ENCODE measurements at regions not wholly inside any gene's neighbourhood (a gene's known extent, or its start where the extent isn't known, plus 50 kb on each side); places are given as distances from the start of the nearest gene placed in this dataset.

DNA sequence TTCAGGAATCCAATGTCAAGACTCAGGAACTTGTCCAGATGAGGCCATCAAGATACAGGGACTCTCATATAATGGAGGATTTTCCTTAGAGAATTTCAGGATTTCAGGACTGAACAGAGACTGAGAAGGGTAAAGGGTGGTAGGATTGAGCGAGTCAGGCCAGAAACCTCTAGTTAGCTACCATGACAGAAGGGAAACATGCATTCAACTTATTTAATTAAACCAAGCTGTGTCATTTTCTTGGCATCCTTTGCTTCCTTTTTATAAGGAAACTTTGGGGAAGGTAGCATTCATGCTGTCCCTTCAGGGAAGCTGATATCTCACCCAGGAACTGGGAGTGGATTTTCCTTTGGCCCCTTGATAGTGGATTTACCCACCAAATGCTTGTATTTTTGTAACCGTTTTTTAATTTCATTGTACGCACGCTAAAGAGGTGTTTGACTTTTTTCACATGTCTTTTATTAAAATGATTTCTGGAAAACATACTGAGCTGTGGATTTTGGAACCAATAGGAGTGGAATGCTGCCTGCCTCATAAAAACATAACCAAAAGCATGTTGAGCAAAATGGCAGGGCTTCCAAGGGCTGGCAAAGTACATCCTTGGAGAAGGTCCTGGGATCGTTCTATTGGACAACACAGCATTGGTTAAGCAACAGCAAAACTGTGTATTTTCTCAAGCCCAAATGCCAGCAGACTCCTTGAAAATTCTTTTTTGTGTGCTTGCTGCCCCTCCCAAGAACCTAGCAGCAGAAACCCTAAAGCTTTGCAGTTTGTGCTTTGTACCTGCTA, 104.5 kb downstream of the CXCL12 start:
- ChIA-PET CTCF (interaction anchor here (1.5 kb wide), 1 partner anchor 21 kb away, joined by 4 read pairs; no protein-coding TSS in a partner anchor), POLR2A (no interaction called here)
- H3K4me3 ChIP-seq, result no peak overlapping the region
- 44% methylated on average over 5 of the region's 5 CpGs for WGBS (ENCODE audit: missing lambda C conversion rate)
- FAIRE-seq (no peak), ATAC-seq (no peak), DNase-seq (ENCODE audit: low read depth in 1 of 2, low spot score in 1 of 2) (no peak)
- H3K9me3 ChIP-seq, result no peaks in the 10 kb centered on the region
- no peak overlapping the region for H3K4me2 ChIP-seq
- TF ChIP-seq, protein P1, sequence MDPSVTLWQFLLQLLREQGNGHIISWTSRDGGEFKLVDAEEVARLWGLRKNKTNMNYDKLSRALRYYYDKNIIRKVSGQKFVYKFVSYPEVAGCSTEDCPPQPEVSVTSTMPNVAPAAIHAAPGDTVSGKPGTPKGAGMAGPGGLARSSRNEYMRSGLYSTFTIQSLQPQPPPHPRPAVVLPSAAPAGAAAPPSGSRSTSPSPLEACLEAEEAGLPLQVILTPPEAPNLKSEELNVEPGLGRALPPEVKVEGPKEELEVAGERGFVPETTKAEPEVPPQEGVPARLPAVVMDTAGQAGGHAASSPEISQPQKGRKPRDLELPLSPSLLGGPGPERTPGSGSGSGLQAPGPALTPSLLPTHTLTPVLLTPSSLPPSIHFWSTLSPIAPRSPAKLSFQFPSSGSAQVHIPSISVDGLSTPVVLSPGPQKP (IDR thresholded peaks at IDR 0.05; ENCODE audit: low read depth, low read length), result no peak
- TF ChIP-seq JUN (IDR thresholded peaks at IDR 0.05), result no peak
- no peak for TF ChIP-seq USF2 (IDR thresholded peaks at IDR 0.05)
- TF ChIP-seq POLR2A (IDR thresholded peaks at IDR 0.05; ENCODE audit: low read length), result no peak
- TF ChIP-seq, protein P2, sequence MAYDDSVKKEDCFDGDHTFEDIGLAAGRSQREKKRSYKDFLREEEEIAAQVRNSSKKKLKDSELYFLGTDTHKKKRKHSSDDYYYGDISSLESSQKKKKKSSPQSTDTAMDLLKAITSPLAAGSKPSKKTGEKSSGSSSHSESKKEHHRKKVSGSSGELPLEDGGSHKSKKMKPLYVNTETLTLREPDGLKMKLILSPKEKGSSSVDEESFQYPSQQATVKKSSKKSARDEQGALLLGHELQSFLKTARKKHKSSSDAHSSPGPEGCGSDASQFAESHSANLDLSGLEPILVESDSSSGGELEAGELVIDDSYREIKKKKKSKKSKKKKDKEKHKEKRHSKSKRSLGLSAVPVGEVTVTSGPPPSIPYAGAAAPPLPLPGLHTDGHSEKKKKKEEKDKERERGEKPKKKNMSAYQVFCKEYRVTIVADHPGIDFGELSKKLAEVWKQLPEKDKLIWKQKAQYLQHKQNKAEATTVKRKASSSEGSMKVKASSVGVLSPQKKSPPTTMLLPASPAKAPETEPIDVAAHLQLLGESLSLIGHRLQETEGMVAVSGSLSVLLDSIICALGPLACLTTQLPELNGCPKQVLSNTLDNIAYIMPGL (CRISPR knock-in tag; IDR thresholded peaks at IDR 0.05; ENCODE audit: borderline replicate concordance), result no peak
- TF ChIP-seq RARB (CRISPR knock-in tag; IDR thresholded peaks at IDR 0.05), result no peak
- no peak for TF ChIP-seq SREBF2 (IDR thresholded peaks at IDR 0.05)
- TF ChIP-seq JUNB (IDR thresholded peaks at IDR 0.05), result no peak
- TF ChIP-seq, protein P3, sequence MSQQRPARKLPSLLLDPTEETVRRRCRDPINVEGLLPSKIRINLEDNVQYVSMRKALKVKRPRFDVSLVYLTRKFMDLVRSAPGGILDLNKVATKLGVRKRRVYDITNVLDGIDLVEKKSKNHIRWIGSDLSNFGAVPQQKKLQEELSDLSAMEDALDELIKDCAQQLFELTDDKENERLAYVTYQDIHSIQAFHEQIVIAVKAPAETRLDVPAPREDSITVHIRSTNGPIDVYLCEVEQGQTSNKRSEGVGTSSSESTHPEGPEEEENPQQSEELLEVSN (IDR thresholded peaks at IDR 0.05; ENCODE audit: borderline replicate concordance, low read depth), result no peak
- TF ChIP-seq HEYL (CRISPR knock-in tag; IDR thresholded peaks at IDR 0.05), result no peak
- no peak for TF ChIP-seq CBX2 (IDR thresholded peaks at IDR 0.05; ENCODE audit: borderline replicate concordance, low read depth)
- TF ChIP-seq EHF (CRISPR knock-in tag; IDR thresholded peaks at IDR 0.05), result no peak
- TF ChIP-seq MAZ (IDR thresholded peaks at IDR 0.05; ENCODE audit: borderline replicate concordance, low read depth, low read length), result no peak
- TF ChIP-seq PHF8 (IDR thresholded peaks at IDR 0.05; ENCODE audit: borderline replicate concordance, low read depth), result no peak
- no peak for TF ChIP-seq KDM1A (IDR thresholded peaks at IDR 0.05; ENCODE audit: low read depth)
- TF ChIP-seq NPAS2 (CRISPR knock-in tag; IDR thresholded peaks at IDR 0.05; ENCODE audit: borderline replicate concordance), result no peak
- TF ChIP-seq KDM5A (IDR thresholded peaks at IDR 0.05), result no peak
- no peak for TF ChIP-seq CHD2 (IDR thresholded peaks at IDR 0.05; ENCODE audit: low read length, partially characterized antibody)
- no peak for TF ChIP-seq CHD4 (IDR thresholded peaks at IDR 0.05; ENCODE audit: borderline replicate concordance)
- no peak for TF ChIP-seq ZFP36 (IDR thresholded peaks at IDR 0.05; ENCODE audit: borderline replicate concordance, partially characterized antibody)
- H3K4me1 ChIP-seq, result no peaks in the 10 kb centered on the region
- H3K27ac ChIP-seq, result no peak overlapping the region

GRCh38 chr10:44279426-44280126, 105.3 kb downstream of the CXCL12 start:
- no peaks in the 10 kb centered on the region for H3K4me1 ChIP-seq
- FAIRE-seq (no peak), DNase-seq (ENCODE audit: low read depth in 1 of 2, low spot score in 1 of 2) (no peak), ATAC-seq (no peak)
- POLR2A ChIA-PET, result no interaction called here
- TF ChIP-seq POLR2A (IDR thresholded peaks at IDR 0.05; ENCODE audit: low read length) (no peak), EP300 (IDR thresholded peaks at IDR 0.05) (no peak), CBX2 (IDR thresholded peaks at IDR 0.05; ENCODE audit: borderline replicate concordance, low read depth) (no peak), POLR2AphosphoS2 (conservative IDR thresholded peaks at IDR 0.05; ENCODE audit: low read length) (no peak), ZC3H11A (IDR thresholded peaks at IDR 0.05) (no peak), NPAS2 (CRISPR knock-in tag; IDR thresholded peaks at IDR 0.05; ENCODE audit: borderline replicate concordance) (no peak), PBX3 (IDR thresholded peaks at IDR 0.05) (no peak), RCOR1 (IDR thresholded peaks at IDR 0.05; ENCODE audit: low read depth, low read length) (no peak), EHF (CRISPR knock-in tag; IDR thresholded peaks at IDR 0.05) (no peak), HEYL (CRISPR knock-in tag; IDR thresholded peaks at IDR 0.05) (no peak), ZNF302 (CRISPR knock-in tag; IDR thresholded peaks at IDR 0.05) (no peak), ZFP36 (IDR thresholded peaks at IDR 0.05; ENCODE audit: borderline replicate concordance, partially characterized antibody) (no peak), JUNB (IDR thresholded peaks at IDR 0.05) (no peak), HOXB5 (CRISPR knock-in tag; IDR thresholded peaks at IDR 0.05) (no peak), HDAC2 (IDR thresholded peaks at IDR 0.05) (no peak), CHD2 (IDR thresholded peaks at IDR 0.05; ENCODE audit: low read length, partially characterized antibody) (no peak), GATA3 (IDR thresholded peaks at IDR 0.05; ENCODE audit: borderline replicate concordance) (no peak)
- CTCF ChIA-PET, result interaction anchor here (1.5 kb wide), 1 partner anchor 22 kb away, joined by 4 read pairs; no protein-coding TSS in a partner anchor
- no peak overlapping the region for H3K27ac ChIP-seq
- H3K4me2 ChIP-seq, result no peak overlapping the region
- no peak overlapping the region for H3K4me3 ChIP-seq
- H3K9me3 ChIP-seq, result no peaks in the 10 kb centered on the region
- WGBS (ENCODE audit: missing lambda C conversion rate), result 13% methylated on average over 7 of the region's 7 CpGs
